HG03108 (cell line): ENCODE measurements at regions not wholly inside any gene's neighbourhood (a gene's known extent, or its start where the extent isn't known, plus 50 kb on each side); places are given as distances from the start of the nearest gene placed in this dataset.
A peak's percentile ranks its signal among the peaks of the same experiment; 100 is the strongest.
"Not testable (repeated sequence)": the region's sequence is repeated elsewhere in the genome, so short reads cannot be mapped to it uniquely, and the experiment has no call there.

Experiments
- ATAC-seq: cut with Tn5 transposase; IDR thresholded peaks from one replicate; pipeline ENCODE4 v1.9.1; 2021; ENCODE audit warnings: moderate library complexity; ENCODE audit not compliant: unreplicated experiment

DNA sequence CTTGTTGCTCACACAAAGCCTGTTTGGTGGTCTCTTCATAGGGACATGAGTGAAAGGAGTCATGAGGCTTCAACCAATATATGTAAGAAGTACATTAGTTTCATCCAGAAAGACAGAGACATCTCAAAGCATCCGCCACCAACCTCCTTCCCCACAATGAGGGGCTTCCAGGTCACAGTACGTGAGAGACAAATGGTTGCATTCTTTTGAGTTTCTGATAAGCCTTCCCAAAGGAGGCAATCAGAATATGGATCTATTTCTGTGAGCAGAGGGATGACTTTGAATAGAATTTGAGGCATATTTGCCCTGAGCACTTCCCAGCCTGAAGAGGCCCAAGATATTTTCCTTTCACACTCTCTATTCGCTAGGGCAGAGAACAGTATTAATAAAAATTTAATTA, 931.1 kb downstream of the FAM181B start:
- no peak for ATAC-seq

DNA sequence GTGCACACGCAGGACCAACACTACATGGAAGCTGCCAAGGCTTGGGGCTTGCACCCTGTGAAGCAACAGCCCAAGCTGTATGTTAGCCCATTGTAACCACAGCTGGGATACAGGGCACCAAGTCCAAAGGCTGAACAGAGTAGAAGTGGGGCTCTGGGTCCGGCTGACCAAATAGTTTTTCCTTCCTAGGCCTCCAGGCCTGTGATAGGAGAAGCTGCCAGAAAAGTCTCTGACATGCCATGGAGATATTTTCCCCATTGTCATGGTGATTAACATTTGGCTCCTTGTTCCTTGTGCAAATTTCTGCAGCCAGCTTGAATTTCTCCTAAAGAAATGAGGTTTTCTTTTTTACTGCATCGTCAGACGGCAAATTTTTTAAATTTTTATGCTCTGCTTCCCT, 941.2 kb downstream of the FAM181B start:
- no peak for ATAC-seq

GRCh38 chr11:81787584-81788049, 946.0 kb downstream of the FAM181B start:
- ATAC-seq = no peak

DNA sequence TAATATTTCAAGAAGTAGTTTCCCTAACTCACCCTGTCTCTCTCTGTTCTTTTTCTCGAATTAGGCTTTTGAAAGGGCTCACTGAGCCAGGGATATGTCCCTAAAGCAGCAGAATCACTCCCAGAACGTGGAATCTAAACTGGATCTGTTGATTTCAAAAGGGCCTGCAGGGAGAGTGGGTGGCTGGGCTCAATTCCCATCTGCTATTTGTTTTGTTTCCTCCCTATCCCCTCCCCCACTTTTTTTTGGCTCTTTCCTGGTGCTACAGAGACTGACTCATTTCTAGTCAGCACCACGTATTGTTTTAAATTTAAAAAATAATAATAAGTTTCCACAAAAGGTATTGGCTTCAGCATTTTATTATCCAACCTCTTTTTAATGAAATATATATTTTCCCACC, 961.5 kb downstream of the FAM181B start:
- ATAC-seq = no peak

GRCh38 chr11:81769906-81770305, 963.8 kb downstream of the FAM181B start:
- ATAC-seq = not testable (repeated sequence)

DNA sequence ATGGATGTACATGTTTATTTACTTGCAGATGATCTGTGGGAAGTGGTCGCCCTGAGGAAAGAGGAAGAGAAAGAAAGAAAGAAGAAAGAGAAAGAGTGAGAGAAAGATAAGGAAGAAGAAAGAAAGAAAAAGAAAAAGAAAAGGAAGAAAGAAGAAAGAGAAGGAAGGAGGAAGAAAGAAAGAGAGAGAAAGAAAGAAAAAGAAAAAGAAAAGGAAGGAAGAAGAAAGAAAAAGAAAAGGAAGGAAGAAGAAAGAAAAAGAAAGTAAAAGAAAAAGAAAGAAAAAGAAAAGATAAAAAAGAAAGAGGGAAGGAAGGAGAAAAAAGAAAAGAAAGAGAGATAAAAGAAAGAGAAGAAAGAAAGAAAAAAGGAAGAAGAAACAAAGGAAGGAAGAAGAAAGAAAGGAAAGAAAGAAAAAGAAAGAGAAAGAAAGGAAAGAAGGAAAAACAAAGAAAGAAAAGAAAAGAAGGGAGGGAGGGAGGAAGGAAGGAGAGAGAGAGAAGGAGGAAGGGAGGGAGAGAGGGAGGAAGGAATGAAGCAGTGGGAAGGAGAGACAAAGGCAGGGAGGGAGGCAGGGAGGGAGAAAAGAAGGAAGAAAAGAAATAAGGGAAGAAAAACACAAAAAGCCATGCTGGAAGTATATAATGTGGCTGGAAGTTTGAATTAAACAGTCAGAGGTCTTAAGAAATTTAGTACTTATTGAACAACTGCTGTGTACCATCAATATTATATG, 976.6 kb downstream of the FAM181B start:
- no peak for ATAC-seq

DNA sequence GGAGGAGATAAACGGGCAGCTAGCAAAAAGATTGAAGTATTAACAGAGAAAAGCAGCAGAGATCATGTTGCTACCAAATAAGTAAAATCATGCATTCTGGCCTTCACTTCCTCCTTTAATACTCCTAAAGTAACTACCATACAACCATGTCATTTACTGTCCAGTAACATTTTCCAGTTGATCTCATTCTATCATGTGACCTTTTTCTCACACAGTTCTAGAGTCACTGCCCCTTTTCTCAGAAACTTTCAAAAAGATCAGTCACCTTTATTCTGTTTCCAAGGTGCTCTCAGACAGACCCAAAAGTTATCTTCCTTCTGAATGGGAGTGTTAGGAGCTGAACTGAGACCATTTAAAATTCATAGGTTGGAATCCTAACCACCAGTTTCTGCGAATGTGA, 984.4 kb downstream of the FAM181B start:
- ATAC-seq = no peak

- no peak for ATAC-seq
Observed at GRCh38 chr11:81744336-81745116, 989.1 kb downstream of the FAM181B start.

DNA sequence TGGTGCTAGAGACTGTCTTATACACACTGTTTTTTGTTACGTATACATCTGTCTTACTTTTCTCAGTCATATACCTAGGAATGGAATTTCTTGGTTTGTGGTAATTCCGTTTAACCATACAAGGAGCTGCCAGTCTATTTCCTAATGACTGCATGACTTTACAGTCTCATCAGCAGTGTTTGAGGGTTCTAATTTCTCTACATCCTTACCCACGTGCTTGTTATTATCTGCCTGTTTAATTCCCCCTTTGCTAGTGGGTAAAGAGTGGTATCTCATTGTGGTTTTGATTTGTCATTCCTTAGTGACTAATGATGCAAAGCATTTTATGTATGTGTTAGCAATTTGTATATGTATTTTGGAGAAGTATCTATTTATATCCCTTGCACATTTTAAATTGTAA, 1008.0 kb downstream of the FAM181B start:
- ATAC-seq = no peak

DNA sequence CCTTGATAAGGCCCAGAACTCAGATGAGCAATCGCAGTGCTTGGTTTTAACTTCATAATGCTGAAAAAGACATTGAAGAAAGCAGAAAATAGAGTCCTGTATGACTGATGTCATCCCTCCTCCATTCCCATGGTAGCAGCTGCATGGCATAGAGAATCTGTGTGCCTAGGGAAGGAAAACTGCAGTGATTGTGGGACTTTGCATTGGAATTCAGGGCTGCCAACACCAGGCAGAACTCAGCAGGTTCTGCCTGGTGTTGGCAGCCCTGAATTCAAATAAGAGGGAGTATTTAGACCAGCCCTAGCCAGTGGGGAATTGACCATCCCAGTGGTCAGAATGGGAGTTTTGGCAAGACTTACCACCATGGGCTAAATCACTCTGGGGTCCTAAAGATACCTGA, 1016.0 kb downstream of the FAM181B start:
- ATAC-seq = no peak

DNA sequence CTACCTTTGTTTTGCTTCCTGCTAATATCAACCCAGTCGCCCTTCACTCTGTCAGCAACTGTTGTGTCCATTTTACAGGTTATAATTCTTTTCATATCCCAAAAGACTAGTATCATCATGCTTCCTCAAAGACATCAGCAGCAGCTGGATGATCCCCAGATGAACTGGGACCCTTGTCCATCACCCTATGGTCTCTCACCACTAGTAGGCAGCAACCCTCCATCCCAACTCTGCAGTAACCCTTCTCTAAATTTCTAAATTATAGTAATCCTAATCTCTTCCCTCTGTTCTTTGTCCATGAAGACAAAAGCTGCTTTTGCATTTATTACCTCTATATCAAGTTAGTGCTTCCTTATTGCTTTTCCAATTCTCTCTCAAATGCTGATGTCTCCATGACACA, 1025.8 kb downstream of the FAM181B start:
- no peak for ATAC-seq

DNA sequence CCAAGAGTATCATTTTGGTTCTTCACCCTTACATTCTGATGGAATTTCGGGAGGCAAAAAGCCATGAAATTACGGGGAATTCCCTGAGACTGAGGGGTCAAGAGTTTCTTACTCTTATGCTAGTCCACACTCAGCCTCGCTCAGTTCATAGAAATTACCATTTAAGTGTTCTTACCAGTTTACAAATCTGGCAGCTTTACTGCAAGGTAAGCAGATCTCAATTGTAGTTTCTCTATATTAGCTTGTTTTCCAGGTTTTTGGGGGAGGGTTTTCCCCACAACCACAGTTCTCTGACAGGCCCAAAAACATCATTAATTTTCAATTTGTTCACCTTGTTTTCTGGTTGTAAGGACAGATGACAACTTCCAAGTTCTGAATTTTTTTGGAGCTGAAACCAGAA, 1028.4 kb downstream of the FAM181B start:
- no peak for ATAC-seq

DNA sequence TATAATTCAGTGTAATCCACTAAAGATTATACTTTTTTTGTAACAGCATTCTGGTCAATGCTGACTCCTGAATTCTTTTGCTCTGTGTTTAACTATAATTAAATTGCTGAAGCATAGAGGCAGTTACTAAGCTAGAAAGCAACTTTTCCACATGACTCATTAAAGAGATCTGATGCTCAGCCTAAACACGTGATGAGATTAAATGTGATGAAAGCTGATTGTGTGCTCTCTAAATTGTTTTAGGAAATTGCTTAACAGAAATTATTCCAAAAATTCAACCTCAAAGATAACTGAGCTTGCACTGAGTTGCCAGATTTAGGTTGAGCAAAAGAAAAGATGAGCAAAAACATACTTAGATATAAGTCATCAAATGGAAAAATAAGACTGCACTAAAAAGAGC, 1033.6 kb downstream of the FAM181B start:
- no peak for ATAC-seq

- ATAC-seq = no peak
Observed at GRCh38 chr11:81687057-81687456, 1046.6 kb downstream of the FAM181B start.

GRCh38 chr11:81674211-81674610, 1059.5 kb downstream of the FAM181B start:
- no peak for ATAC-seq

DNA sequence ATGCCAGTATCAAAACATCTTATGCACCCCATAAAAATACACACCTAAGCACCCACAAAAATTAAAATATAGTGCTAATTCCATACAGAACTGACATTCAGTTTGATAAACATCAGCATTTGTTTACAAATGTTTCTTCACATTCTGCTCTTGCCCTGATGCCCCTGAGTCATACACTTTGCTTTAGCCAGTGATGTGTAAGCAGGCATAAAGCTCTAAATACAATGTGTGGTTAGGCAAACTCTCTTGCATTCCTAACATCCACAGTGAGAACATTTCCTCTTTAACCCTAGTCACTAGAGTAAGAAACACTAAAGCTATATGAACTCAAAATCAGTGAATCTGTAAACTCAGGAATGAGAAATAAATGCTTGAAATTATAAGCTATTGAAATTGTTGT, 1060.7 kb downstream of the FAM181B start:
- no peak for ATAC-seq

- ATAC-seq = no peak
Observed at GRCh38 chr11:81669935-81670543, 1063.6 kb downstream of the FAM181B start.

DNA sequence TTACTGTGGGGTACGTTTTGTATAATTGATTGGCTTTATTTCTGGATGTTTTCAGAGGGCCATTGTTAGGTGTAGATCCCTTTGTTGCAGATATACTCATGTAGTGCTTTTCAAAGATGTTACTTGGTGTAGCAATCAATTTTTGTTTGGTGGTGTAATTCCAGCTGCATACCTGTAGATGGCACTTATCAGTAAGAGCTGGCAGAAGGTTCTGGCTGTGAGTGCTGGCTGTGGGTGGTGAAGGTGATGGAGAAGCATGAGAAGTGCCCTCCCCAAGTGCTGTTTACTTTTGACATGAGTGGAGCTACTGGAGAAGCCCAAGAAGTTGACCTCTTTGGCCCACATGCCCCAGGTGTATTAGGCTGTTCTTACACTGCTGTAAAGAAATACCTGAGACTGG, 1074.9 kb downstream of the FAM181B start:
- ATAC-seq = no peak

- ATAC-seq = no peak
Observed at GRCh38 chr11:81655351-81655750, 1078.3 kb downstream of the FAM181B start.

- no peak for ATAC-seq
Observed at GRCh38 chr11:81647374-81647773, 1086.3 kb downstream of the FAM181B start.

GRCh38 chr11:81644239-81644840, 1089.3 kb downstream of the FAM181B start:
- ATAC-seq = peak; percentile 84

DNA sequence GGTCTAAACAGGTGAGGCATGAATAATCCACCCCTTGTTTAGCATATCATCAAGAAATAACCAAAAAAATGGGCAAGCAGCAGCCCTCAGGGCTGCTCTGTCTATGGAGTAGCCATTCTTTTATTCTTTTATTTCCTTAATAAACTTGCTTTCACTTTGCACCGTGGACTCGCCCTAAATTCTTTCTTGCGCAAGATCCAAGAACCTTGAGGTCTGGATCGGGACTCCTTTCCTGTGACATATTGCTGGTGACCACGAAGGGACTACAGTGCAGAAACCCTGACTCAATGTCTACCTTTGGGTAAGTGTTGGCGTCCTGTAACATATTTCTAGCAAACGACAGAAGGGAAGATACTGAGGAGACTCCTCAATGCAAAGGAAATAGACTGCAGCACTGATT, 1099.2 kb downstream of the FAM181B start:
- no peak for ATAC-seq
